Left colon (tissue), 2 donors: ENCODE measurements at regions not wholly inside any gene's neighbourhood (a gene's known extent, or its start where the extent isn't known, plus 50 kb on each side); places are given as distances from the start of the nearest gene placed in this dataset.

Source experiments
- ATAC-seq: fragments of 200-7000 bp; cut with Tn5 transposase; one replicate; pipeline ENCODE4 v1.9.1; 2020; ENCODE audit warnings: mild to moderate bottlenecking, moderate library complexity
- DNase-seq, 2 donors: peaks; one replicate each; pipeline ENCODE4 v3.0.0-alpha.2; 2020
- intact Hi-C, 2 donors: fragments of 100-400 bp; cut with DNase I in 1 of 2; cut with micrococcal nuclease in 1 of 2; formaldehyde crosslinking; loops; one replicate each; pipeline versions ENCODE4 v1.11.2 to v1.14.0; 2022; cut with DNase I, micrococcal nuclease
- donor health status: DM: no; HTN: no; CAD: no.
- donor health status: DM: yes; HTN: yes; CAD: no.

DNA sequence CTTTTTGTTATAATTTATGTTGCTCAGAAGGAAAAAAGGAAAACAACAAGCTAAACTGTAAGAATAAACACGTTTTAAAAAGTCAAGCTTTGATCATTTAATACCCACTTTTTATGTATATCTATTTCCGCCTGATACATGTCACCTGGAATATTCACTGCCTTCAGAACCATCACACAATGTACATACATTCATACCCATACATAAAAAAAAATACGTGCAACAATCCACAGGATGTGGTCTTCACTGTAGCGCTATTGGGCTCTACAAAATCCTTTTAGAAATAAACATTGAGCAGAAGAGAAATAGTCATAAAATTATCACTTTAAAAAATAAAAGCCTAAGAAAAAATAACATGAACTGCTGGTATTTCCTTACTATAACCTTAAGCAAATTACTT lies 1078.9 kb upstream of the LRRTM3 start:
- DNase-seq (no peak), ATAC-seq (no peak)
- intact Hi-C loops = no loop called here

DNA sequence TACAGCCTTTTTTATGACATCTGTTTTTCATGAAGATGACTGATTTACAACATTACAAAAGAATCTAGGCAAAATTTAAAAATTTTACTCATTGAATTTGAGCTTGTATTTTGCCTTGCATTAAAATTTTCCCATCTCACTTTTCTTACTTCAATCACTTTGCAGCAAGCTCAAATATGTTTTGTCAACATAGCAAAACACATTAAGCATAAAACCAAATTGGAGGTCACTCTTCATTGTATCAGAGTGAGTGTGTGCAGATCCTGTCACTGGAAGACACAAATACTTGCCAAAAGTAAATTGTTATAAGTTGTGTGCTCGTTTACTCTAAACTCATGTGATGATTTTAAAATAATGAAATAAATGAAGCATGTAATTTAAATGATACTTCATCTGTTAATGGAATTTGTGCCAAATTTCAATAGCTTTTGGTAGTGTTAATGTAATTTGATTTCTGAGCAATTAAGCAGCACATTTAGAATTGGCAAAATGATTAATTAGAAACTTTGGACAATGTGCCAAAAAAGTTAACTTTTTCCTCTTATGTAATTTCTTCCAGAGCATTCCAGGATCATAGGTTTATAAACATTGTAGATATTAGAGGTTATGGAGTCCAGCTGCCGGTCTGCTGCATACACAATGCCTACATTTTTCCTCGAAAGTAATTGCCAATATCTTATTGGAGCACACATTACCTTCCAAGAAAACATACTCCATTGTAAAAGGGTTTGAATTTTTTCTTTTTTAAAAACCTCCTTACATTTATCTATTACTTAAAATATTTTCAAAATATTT lies 1078.2 kb upstream of the LRRTM3 start:
- intact Hi-C loops = no loop called here
- DNase-seq (no peak), ATAC-seq (no peak)

DNA sequence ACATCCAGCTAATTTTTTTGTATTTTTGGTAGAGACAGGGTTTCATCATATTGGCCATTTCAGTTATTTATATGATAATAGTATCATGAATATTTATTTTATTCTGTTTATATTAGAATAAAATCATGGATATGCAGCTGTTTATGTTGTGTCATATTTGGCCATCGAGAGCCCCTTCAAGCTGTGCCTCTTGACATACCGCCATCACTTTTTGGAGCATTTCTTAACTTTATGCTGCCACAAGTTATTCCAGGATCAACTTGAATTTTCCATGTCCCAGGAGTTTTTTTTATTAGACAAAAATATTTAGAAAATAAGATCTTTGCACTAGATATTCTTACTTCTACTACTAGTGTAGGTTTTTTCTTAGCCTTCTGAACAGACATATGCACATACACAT lies 1067.0 kb upstream of the LRRTM3 start:
- intact Hi-C loops = no loop called here

DNA sequence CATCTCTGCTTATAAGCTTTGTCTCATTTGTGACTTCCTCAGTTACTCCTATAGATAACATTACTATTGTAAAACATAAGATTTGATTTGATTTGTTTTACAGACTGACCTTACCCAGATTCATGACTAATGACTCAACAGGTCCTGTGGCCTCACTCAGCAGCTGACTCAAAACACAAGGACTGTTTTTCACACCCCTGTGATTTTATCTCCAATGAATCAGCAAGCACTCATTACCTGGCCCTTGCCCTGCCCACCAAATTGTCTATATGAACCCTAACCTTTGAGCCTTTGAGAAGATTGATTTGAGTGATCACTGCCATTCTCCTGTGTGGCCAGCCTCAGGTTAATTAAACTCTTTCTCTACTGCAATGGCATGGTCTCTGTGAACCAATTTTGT lies 1064.6 kb upstream of the LRRTM3 start:
- peak; percentile 80 for ATAC-seq
- intact Hi-C loops = no loop called here
- no peak for DNase-seq

More for the DNA sequence above, 1067.0 kb upstream of the LRRTM3 start:
- ATAC-seq (no peak), DNase-seq (no peak)
